ENCODE measurements at regions not wholly inside any gene's neighbourhood (a gene's known extent, or its start where the extent isn't known, plus 50 kb on each side); places are given as distances from the start of the nearest gene placed in this dataset.

- TF ChIP-seq CTCF (IDR thresholded peaks at IDR 0.05) = no peak
- no peak for TF ChIP-seq POLR2A (IDR thresholded peaks at IDR 0.05)
- no peak for TF ChIP-seq POLR2AphosphoS5 (IDR thresholded peaks at IDR 0.05; ENCODE audit: insufficient read depth in 1 of 2, low read depth in 1 of 2)
Measured at GRCh38 chr10:83212632-83213334, 926.5 kb upstream of the GHITM start.

Data from vagina (tissue), 2 donors.